Stimulated activated CD4-positive, alpha-beta T cell treated with anti-CD3 and anti-CD28 coated beads, Interleukin-4, amount 100 ng/mL, for 48 hours (primary cell): ENCODE measurements at regions not wholly inside any gene's neighbourhood (a gene's known extent, or its start where the extent isn't known, plus 50 kb on each side); places are given as distances from the start of the nearest gene placed in this dataset.
A peak's percentile ranks its signal among the peaks of the same experiment; 100 is the strongest.

Experiments used
- DNase-seq, 2 donors: peaks; one replicate each; pipeline ENCODE4 v3.0.0-alpha.2; 2020; ENCODE audit warnings: low read depth in 2 of 2

GRCh38 chr6:79864421-79864820 lies 82.9 kb downstream of the ELOVL4 start:
- no peak for DNase-seq

GRCh38 chr6:79864001-79864400 lies 83.4 kb downstream of the ELOVL4 start:
- DNase-seq, result no peak

- DNase-seq, result no peak
Measured at GRCh38 chr6:79863566-79863965, 83.8 kb downstream of the ELOVL4 start.

- no peak for DNase-seq
Measured at GRCh38 chr6:79862711-79863110, 84.6 kb downstream of the ELOVL4 start.

GRCh38 chr6:79862126-79862525 lies 85.2 kb downstream of the ELOVL4 start:
- DNase-seq, result no peak

GRCh38 chr6:79861023-79861422 lies 86.3 kb downstream of the ELOVL4 start:
- DNase-seq, result no peak

- no peak for DNase-seq
Measured at GRCh38 chr6:79847426-79847825, 99.9 kb downstream of the ELOVL4 start.

- DNase-seq, result no peak
Measured at GRCh38 chr6:79842376-79843040, 104.8 kb downstream of the ELOVL4 start.

- no peak for DNase-seq
Measured at GRCh38 chr6:79841577-79842375, 105.6 kb downstream of the ELOVL4 start.

- no peak for DNase-seq
Measured at GRCh38 chr6:79838851-79839250, 108.5 kb downstream of the ELOVL4 start.

GRCh38 chr6:79833964-79834284 lies 113.4 kb downstream of the ELOVL4 start:
- DNase-seq, result no peak

GRCh38 chr6:79833264-79833963 lies 113.9 kb downstream of the ELOVL4 start:
- DNase-seq, result no peak

- DNase-seq, result no peak
Measured at GRCh38 chr6:79832723-79833122, 114.6 kb downstream of the ELOVL4 start.

GRCh38 chr6:79824202-79824601 lies 123.2 kb downstream of the ELOVL4 start:
- DNase-seq, result no peak

- DNase-seq, result no peak
Measured at GRCh38 chr6:79821859-79822258, 125.5 kb downstream of the ELOVL4 start.

GRCh38 chr6:79818471-79818870 lies 128.9 kb downstream of the ELOVL4 start:
- DNase-seq, result no peak

- DNase-seq, result no peak
Measured at GRCh38 chr6:79814940-79815339, 132.4 kb downstream of the ELOVL4 start.

- DNase-seq, result peak; percentile 56 to 61
Measured at GRCh38 chr6:79813854-79814709, 133.3 kb downstream of the ELOVL4 start.

GRCh38 chr6:79813143-79813850 lies 134.1 kb downstream of the ELOVL4 start:
- DNase-seq, result no peak

GRCh38 chr6:79812195-79812594 lies 135.2 kb downstream of the ELOVL4 start:
- DNase-seq, result no peak

- no peak for DNase-seq
Measured at GRCh38 chr6:79810871-79811270, 136.5 kb downstream of the ELOVL4 start.
